Endodermal cell (in vitro differentiated cells): ENCODE measurements at regions not wholly inside any gene's neighbourhood (a gene's known extent, or its start where the extent isn't known, plus 50 kb on each side); places are given as distances from the start of the nearest gene placed in this dataset.

Experiments used
- DNase-seq: peaks from one replicate; pipeline ENCODE4 v3.0.0-alpha.2; 2017
- H3K27ac ChIP-seq: 2 replicates; pipeline ENCODE4 v1.5.1; 2013; ENCODE audit warnings: mild to moderate bottlenecking, low read depth, low read length, moderate library complexity
- H3K27me3 ChIP-seq: 2 replicates; pipeline ENCODE4 v1.6.1; 2013; ENCODE audit warnings: mild to moderate bottlenecking, low read length, moderate library complexity; ENCODE audit not compliant: insufficient read depth, control insufficient read depth, poor library complexity, severe bottlenecking
- H3K36me3 ChIP-seq: 2 replicates; pipeline ENCODE4 v1.7.0; 2013; ENCODE audit warnings: mild to moderate bottlenecking, low read length, moderate library complexity; ENCODE audit not compliant: control insufficient read depth, insufficient read depth
- H3K4me1 ChIP-seq: one replicate; pipeline ENCODE4 v1.7.0; 2013; ENCODE audit warnings: low read length; ENCODE audit not compliant: control insufficient read depth, insufficient read depth
- H3K4me3 ChIP-seq: 2 replicates; pipeline ENCODE4 v1.5.1; 2013; ENCODE audit warnings: mild to moderate bottlenecking, low read length, moderate library complexity
- H3K9ac ChIP-seq: 2 replicates; pipeline ENCODE4 v1.6.1; 2013; ENCODE audit warnings: mild to moderate bottlenecking, low read length, moderate library complexity; ENCODE audit not compliant: poor library complexity, severe bottlenecking; ENCODE audit errors: extremely low read depth
- H3K9me3 ChIP-seq: 2 replicates; pipeline ENCODE4 v1.6.1; 2013; ENCODE audit warnings: mild to moderate bottlenecking, low read length, moderate library complexity; ENCODE audit not compliant: control insufficient read depth
- H3K27ac Mint-ChIP-seq: 2 replicates; pipeline ENCODE4 v1.8.0; 2020; ENCODE audit warnings: mixed read lengths
- H3K27me3 Mint-ChIP-seq: 2 replicates; pipeline ENCODE4 v1.8.0; 2021; ENCODE audit warnings: mild to moderate bottlenecking, mixed read lengths; ENCODE audit not compliant: insufficient read depth
- H3K36me3 Mint-ChIP-seq: 2 replicates; pipeline ENCODE4 v1.8.0; 2020; ENCODE audit warnings: low read depth, mixed read lengths
- H3K4me1 Mint-ChIP-seq: 2 replicates; pipeline ENCODE4 v1.8.0; 2020; ENCODE audit warnings: mixed read lengths
- H3K4me3 Mint-ChIP-seq: 2 replicates; pipeline ENCODE4 v1.8.0; 2020; ENCODE audit warnings: mild to moderate bottlenecking, moderate library complexity, mixed read lengths
- H3K9me3 Mint-ChIP-seq: 2 replicates; pipeline ENCODE4 v1.8.0; 2020; ENCODE audit warnings: mild to moderate bottlenecking, mixed read lengths
- WGBS, 2 experiments: methylation state at CpG; one replicate each; pipeline versions ENCODE4 v1.1.5 to v1.1.7; 2013; ENCODE audit warnings: missing lambda C conversion rate in 2 of 2, mixed read lengths in 1 of 2; ENCODE audit not compliant: insufficient coverage in 1 of 2, insufficient read length in 1 of 2; 5-methylcytosine and 5-hydroxymethylcytosine counted together
- TF ChIP-seq, protein P1 (sequence below): fragments of 200-600 bp; sonication (generic); conservative IDR thresholded peaks from 2 replicates; pipeline ENCODE4 v1.5.0; 2021; ENCODE audit warnings: antibody characterized with exemption, mild to moderate bottlenecking

DNA sequence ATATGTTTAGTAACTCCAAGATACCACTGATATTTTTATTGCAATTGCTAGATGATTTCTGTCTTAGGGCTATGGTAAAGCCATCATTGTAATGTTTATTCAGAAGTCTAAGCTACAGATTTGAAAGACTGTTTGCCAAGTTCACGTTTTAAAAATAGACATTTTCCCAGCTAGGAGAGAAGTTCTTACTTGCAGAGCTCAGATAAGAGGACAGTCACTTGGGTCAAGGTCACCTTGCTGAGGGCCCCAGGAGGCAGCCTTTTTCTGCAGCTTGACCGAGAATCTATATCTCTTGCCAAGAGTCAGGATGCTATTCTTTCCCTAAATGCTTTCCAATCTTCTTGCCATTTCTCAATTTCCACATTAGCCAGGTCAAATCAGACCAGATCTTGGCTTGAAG, 1011.2 kb downstream of the KCNMA1 start:
- no peak overlapping the region for H3K4me3 ChIP-seq
- H3K36me3 Mint-ChIP-seq: no peaks in the 10 kb centered on the region
- H3K27me3 ChIP-seq: no peaks in the 10 kb centered on the region
- no peak for DNase-seq
- no peak overlapping the region for H3K4me3 Mint-ChIP-seq
- TF ChIP-seq, protein P1, sequence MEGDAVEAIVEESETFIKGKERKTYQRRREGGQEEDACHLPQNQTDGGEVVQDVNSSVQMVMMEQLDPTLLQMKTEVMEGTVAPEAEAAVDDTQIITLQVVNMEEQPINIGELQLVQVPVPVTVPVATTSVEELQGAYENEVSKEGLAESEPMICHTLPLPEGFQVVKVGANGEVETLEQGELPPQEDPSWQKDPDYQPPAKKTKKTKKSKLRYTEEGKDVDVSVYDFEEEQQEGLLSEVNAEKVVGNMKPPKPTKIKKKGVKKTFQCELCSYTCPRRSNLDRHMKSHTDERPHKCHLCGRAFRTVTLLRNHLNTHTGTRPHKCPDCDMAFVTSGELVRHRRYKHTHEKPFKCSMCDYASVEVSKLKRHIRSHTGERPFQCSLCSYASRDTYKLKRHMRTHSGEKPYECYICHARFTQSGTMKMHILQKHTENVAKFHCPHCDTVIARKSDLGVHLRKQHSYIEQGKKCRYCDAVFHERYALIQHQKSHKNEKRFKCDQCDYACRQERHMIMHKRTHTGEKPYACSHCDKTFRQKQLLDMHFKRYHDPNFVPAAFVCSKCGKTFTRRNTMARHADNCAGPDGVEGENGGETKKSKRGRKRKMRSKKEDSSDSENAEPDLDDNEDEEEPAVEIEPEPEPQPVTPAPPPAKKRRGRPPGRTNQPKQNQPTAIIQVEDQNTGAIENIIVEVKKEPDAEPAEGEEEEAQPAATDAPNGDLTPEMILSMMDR: no peak
- no peaks in the 10 kb centered on the region for H3K4me1 ChIP-seq
- H3K36me3 ChIP-seq: no peaks in the 10 kb centered on the region
- H3K9me3 ChIP-seq: no peaks in the 10 kb centered on the region
- no peak overlapping the region for H3K27ac ChIP-seq
- H3K4me1 Mint-ChIP-seq: no peaks in the 10 kb centered on the region
- H3K9ac ChIP-seq: no peak overlapping the region
- no peaks in the 10 kb centered on the region for H3K9me3 Mint-ChIP-seq
- 90 to 97% methylated on average over 1 to 2 of the region's 2 CpGs for WGBS, 2 experiments
- no peaks in the 10 kb centered on the region for H3K27me3 Mint-ChIP-seq
- H3K27ac Mint-ChIP-seq: no peak overlapping the region

DNA sequence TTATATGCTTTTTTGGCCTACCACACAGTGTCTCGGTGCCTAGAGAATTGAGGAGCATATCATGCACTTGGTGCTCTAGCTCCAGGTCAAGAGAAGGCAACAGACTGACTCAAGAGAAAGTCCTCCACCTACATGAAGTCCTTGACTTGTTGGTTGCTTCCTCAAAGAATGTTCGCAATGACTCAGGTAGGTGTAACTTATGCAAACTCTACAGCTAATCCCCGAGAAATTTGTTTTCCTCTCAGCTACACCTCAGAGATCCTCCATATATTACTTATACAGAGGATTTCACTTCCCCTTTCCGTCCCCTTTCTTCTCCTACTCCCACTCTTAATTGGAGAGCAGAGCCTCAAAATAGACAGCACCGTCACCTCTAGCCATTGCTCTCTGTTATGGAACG, 1013.1 kb downstream of the KCNMA1 start:
- DNase-seq: no peak
- Histone ChIP-seq H3K9ac (no peak overlapping the region), H3K27ac (no peak overlapping the region), H3K4me3 (no peak overlapping the region), H3K4me1 (no peaks in the 10 kb centered on the region), H3K36me3 (no peaks in the 10 kb centered on the region), H3K27me3 (no peaks in the 10 kb centered on the region), H3K9me3 (no peaks in the 10 kb centered on the region)
- no peaks in the 10 kb centered on the region for H3K4me1 Mint-ChIP-seq
- 88 to 96% methylated on average over 4 to 6 of the region's 6 CpGs for WGBS, 2 experiments
- H3K27me3 Mint-ChIP-seq: no peaks in the 10 kb centered on the region
- no peak overlapping the region for H3K4me3 Mint-ChIP-seq
- TF ChIP-seq, protein P1: no peak
- no peaks in the 10 kb centered on the region for H3K36me3 Mint-ChIP-seq
- no peak overlapping the region for H3K27ac Mint-ChIP-seq
- peaks cover 5% of the 10 kb centered on the region for H3K9me3 Mint-ChIP-seq

DNA sequence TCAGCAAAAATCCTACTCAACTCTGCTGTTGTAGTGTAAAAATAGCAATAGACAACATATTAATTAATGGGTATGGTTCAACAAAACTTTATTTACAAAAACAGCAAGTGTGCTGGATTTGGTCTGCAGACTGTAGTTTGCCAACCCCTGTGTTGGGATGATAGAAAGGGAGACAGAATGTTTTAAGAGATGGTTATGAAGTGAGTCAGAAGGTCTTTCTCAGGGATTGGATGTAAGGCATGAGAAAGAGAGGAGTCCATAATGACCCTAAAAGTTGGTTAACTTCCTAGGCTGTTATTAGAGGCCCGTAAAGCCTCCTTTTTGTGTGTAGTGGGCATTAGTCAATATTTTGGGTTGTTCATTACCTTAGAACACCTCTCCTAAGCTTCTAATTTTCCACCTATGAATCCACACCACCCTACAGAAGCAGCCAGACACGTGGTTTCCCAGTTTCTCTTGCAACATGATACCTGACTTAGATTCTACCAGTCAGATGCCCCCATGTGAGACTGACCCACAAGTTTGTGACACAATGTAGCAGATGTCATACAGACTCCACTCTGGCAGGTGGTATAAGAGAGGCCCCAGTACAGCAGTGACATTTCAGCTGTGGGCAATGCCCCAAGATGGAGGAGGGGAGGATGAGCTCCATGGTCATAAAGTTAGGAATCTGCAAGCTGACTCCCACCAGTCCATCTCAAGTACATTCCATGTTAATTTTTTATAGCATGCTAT, 1015.6 kb downstream of the KCNMA1 start:
- H3K27ac ChIP-seq: no peak overlapping the region
- no peaks in the 10 kb centered on the region for H3K9me3 ChIP-seq
- Mint-ChIP-seq H3K9me3 (peaks cover 8% of the 10 kb centered on the region), H3K27ac (no peak overlapping the region), H3K4me1 (no peaks in the 10 kb centered on the region), H3K27me3 (no peaks in the 10 kb centered on the region), H3K36me3 (no peaks in the 10 kb centered on the region), H3K4me3 (no peak overlapping the region)
- no peaks in the 10 kb centered on the region for H3K4me1 ChIP-seq
- whole genome bisulfite sequencing, 2 experiments: 88% methylated on average over 1 of the region's 2 CpGs; no CpG with 5 or more reads in 1 of the 2 experiments
- H3K27me3 ChIP-seq: no peaks in the 10 kb centered on the region
- no peak overlapping the region for H3K4me3 ChIP-seq
- H3K9ac ChIP-seq: no peak overlapping the region
- DNase-seq: no peak
- TF ChIP-seq, protein P1: no peak
- H3K36me3 ChIP-seq: no peaks in the 10 kb centered on the region
